T-helper 2 cell treated with Interferon-gamma antibody and Interleukin-4, amounts not matched to agents 5 μg/mL and 100 μg/mL, for 36 hours (primary cell): ENCODE measurements at regions not wholly inside any gene's neighbourhood (a gene's known extent, or its start where the extent isn't known, plus 50 kb on each side); places are given as distances from the start of the nearest gene placed in this dataset.
"Not testable (repeated sequence)": the region's sequence is repeated elsewhere in the genome, so short reads cannot be mapped to it uniquely, and the experiment has no call there.

ENCODE experiments used
- DNase-seq: peaks from one replicate; pipeline ENCODE4 v3.0.0; 2021; ENCODE audit warnings: low spot score
- H3K27ac Mint-ChIP-seq: one replicate; pipeline ENCODE4 v1.8.0; 2021; ENCODE audit warnings: mild to moderate bottlenecking, mixed read lengths
- H3K27me3 Mint-ChIP-seq: one replicate; pipeline ENCODE4 v1.8.0; 2021; ENCODE audit warnings: low read depth, mixed read lengths
- H3K36me3 Mint-ChIP-seq: one replicate; pipeline ENCODE4 v1.8.0; 2021; ENCODE audit warnings: low read depth, mixed read lengths
- H3K4me1 Mint-ChIP-seq: one replicate; pipeline ENCODE4 v1.8.0; 2021; ENCODE audit warnings: low read depth, mixed read lengths
- H3K4me3 Mint-ChIP-seq: one replicate; pipeline ENCODE4 v1.8.0; 2022; ENCODE audit warnings: mild to moderate bottlenecking, moderate library complexity, mixed read lengths
- H3K9me3 Mint-ChIP-seq: one replicate; pipeline ENCODE4 v1.8.0; 2021; ENCODE audit warnings: mixed read lengths

- Mint-ChIP-seq H3K27ac (no peak overlapping the region), H3K4me1 (no peaks in the 10 kb centered on the region), H3K4me3 (no peak overlapping the region), H3K9me3 (peaks cover 10% of the 10 kb centered on the region), H3K27me3 (no peaks in the 10 kb centered on the region), H3K36me3 (no peaks in the 10 kb centered on the region)
- no peak for DNase-seq
Observed at GRCh38 chr18:73528066-73528465, 619.6 kb downstream of the FBXO15 start.

- Mint-ChIP-seq H3K9me3 (no peaks in the 10 kb centered on the region), H3K36me3 (no peaks in the 10 kb centered on the region), H3K4me1 (no peaks in the 10 kb centered on the region), H3K27me3 (no peaks in the 10 kb centered on the region), H3K27ac (no peak overlapping the region), H3K4me3 (no peak overlapping the region)
- DNase-seq, result no peak
Observed at GRCh38 chr18:73520229-73520628, 627.4 kb downstream of the FBXO15 start.

- not testable (repeated sequence) for H3K27ac Mint-ChIP-seq, H3K36me3 Mint-ChIP-seq, H3K27me3 Mint-ChIP-seq, DNase-seq, H3K4me3 Mint-ChIP-seq, H3K9me3 Mint-ChIP-seq, H3K4me1 Mint-ChIP-seq
Observed at GRCh38 chr18:73516056-73516455, 631.6 kb downstream of the FBXO15 start.

GRCh38 chr18:73514449-73514848 lies 633.2 kb downstream of the FBXO15 start:
- Mint-ChIP-seq H3K4me1 (no peaks in the 10 kb centered on the region), H3K27me3 (no peaks in the 10 kb centered on the region), H3K9me3 (no peaks in the 10 kb centered on the region), H3K4me3 (no peak overlapping the region), H3K27ac (no peak overlapping the region), H3K36me3 (no peaks in the 10 kb centered on the region)
- no peak for DNase-seq

- no peak for DNase-seq
- Mint-ChIP-seq H3K4me3 (no peak overlapping the region), H3K27me3 (no peaks in the 10 kb centered on the region), H3K9me3 (no peaks in the 10 kb centered on the region), H3K27ac (no peak overlapping the region), H3K4me1 (no peaks in the 10 kb centered on the region), H3K36me3 (no peaks in the 10 kb centered on the region)
Observed at GRCh38 chr18:73511771-73512503, 635.7 kb downstream of the FBXO15 start.

GRCh38 chr18:73509460-73509859 lies 638.2 kb downstream of the FBXO15 start:
- H3K9me3 Mint-ChIP-seq, result no peaks in the 10 kb centered on the region
- H3K4me1 Mint-ChIP-seq, result no peaks in the 10 kb centered on the region
- H3K27me3 Mint-ChIP-seq, result no peaks in the 10 kb centered on the region
- no peak overlapping the region for H3K4me3 Mint-ChIP-seq
- DNase-seq, result no peak
- no peaks in the 10 kb centered on the region for H3K36me3 Mint-ChIP-seq
- no peak overlapping the region for H3K27ac Mint-ChIP-seq

GRCh38 chr18:73503326-73503725 lies 635.5 kb upstream of the NETO1 start:
- Mint-ChIP-seq H3K4me1 (no peaks in the 10 kb centered on the region), H3K4me3 (no peak overlapping the region), H3K27me3 (no peaks in the 10 kb centered on the region), H3K9me3 (peaks cover 6% of the 10 kb centered on the region), H3K36me3 (no peaks in the 10 kb centered on the region), H3K27ac (no peak overlapping the region)
- no peak for DNase-seq

GRCh38 chr18:73487966-73488365 lies 620.2 kb upstream of the NETO1 start:
- Mint-ChIP-seq H3K36me3 (no peaks in the 10 kb centered on the region), H3K4me3 (no peak overlapping the region), H3K27me3 (no peaks in the 10 kb centered on the region), H3K9me3 (no peaks in the 10 kb centered on the region), H3K4me1 (no peaks in the 10 kb centered on the region), H3K27ac (no peak overlapping the region)
- DNase-seq, result no peak

GRCh38 chr18:73485166-73485565 lies 617.4 kb upstream of the NETO1 start:
- Mint-ChIP-seq H3K4me1 (no peaks in the 10 kb centered on the region), H3K36me3 (no peaks in the 10 kb centered on the region), H3K27ac (no peak overlapping the region), H3K4me3 (no peak overlapping the region), H3K27me3 (no peaks in the 10 kb centered on the region), H3K9me3 (no peaks in the 10 kb centered on the region)
- no peak for DNase-seq

- Mint-ChIP-seq H3K27ac (no peak overlapping the region), H3K9me3 (no peaks in the 10 kb centered on the region), H3K4me1 (no peaks in the 10 kb centered on the region), H3K27me3 (no peaks in the 10 kb centered on the region), H3K4me3 (no peak overlapping the region), H3K36me3 (no peaks in the 10 kb centered on the region)
- DNase-seq, result no peak
Observed at GRCh38 chr18:73482901-73483300, 615.1 kb upstream of the NETO1 start.

- Mint-ChIP-seq H3K9me3 (peaks cover 3% of the 10 kb centered on the region), H3K27me3 (no peaks in the 10 kb centered on the region), H3K4me3 (no peak overlapping the region), H3K4me1 (no peaks in the 10 kb centered on the region), H3K36me3 (no peaks in the 10 kb centered on the region), H3K27ac (no peak overlapping the region)
- no peak for DNase-seq
Observed at GRCh38 chr18:73479477-73479876, 611.7 kb upstream of the NETO1 start.

GRCh38 chr18:73478191-73478590 lies 610.4 kb upstream of the NETO1 start:
- H3K4me3 Mint-ChIP-seq, result no peak overlapping the region
- DNase-seq, result no peak
- no peaks in the 10 kb centered on the region for H3K36me3 Mint-ChIP-seq
- no peak overlapping the region for H3K27ac Mint-ChIP-seq
- H3K9me3 Mint-ChIP-seq, result peaks cover 3% of the 10 kb centered on the region
- no peaks in the 10 kb centered on the region for H3K27me3 Mint-ChIP-seq
- no peaks in the 10 kb centered on the region for H3K4me1 Mint-ChIP-seq

GRCh38 chr18:73476031-73476430 lies 608.2 kb upstream of the NETO1 start:
- H3K9me3 Mint-ChIP-seq, result peaks cover 3% of the 10 kb centered on the region
- H3K36me3 Mint-ChIP-seq, result no peaks in the 10 kb centered on the region
- DNase-seq, result no peak
- no peaks in the 10 kb centered on the region for H3K4me1 Mint-ChIP-seq
- H3K27ac Mint-ChIP-seq, result no peak overlapping the region
- no peaks in the 10 kb centered on the region for H3K27me3 Mint-ChIP-seq
- H3K4me3 Mint-ChIP-seq, result no peak overlapping the region

- Mint-ChIP-seq H3K27ac (no peak overlapping the region), H3K9me3 (no peaks in the 10 kb centered on the region), H3K4me1 (no peaks in the 10 kb centered on the region), H3K4me3 (no peak overlapping the region), H3K27me3 (no peaks in the 10 kb centered on the region), H3K36me3 (no peaks in the 10 kb centered on the region)
- no peak for DNase-seq
Observed at GRCh38 chr18:73462092-73462491, 594.3 kb upstream of the NETO1 start.

GRCh38 chr18:73461780-73462059 lies 593.9 kb upstream of the NETO1 start:
- Mint-ChIP-seq H3K4me1 (no peaks in the 10 kb centered on the region), H3K4me3 (no peak overlapping the region), H3K27me3 (no peaks in the 10 kb centered on the region), H3K27ac (no peak overlapping the region), H3K9me3 (no peaks in the 10 kb centered on the region), H3K36me3 (no peaks in the 10 kb centered on the region)
- DNase-seq, result no peak
